Upper lobe of left lung (tissue), 6 donors: ENCODE measurements at regions not wholly inside any gene's neighbourhood (a gene's known extent, or its start where the extent isn't known, plus 50 kb on each side); places are given as distances from the start of the nearest gene placed in this dataset.
"Not testable (repeated sequence)": the region's sequence is repeated elsewhere in the genome, so short reads cannot be mapped to it uniquely, and the experiment has no call there.

Experiments used
- ATAC-seq, 2 donors: fragments of 200-7000 bp; cut with Tn5 transposase; one replicate each; pipeline ENCODE4 v1.9.1; 2022; ENCODE audit warnings: mild to moderate bottlenecking in 2 of 2, moderate library complexity in 2 of 2; ENCODE audit not compliant: low FRiP score in 2 of 2
- DNase-seq, 2 donors: peaks; one replicate each; pipeline ENCODE4 v3.0.0-alpha.2; 2019 to 2020
- H3K27ac ChIP-seq, 4 donors: fragments of 200-600 bp; sonication (generic); one replicate each; pipeline ENCODE4 v1.5.1; 2016 to 2019
- H3K27me3 ChIP-seq, 4 donors: fragments of 200-600 bp; sonication (generic); one replicate each; pipeline ENCODE4 v1.5.1; 2017 to 2019
- H3K36me3 ChIP-seq, 4 donors: fragments of 200-600 bp; sonication (generic); one replicate each; pipeline ENCODE4 v1.5.1; 2016 to 2019
- H3K4me1 ChIP-seq, 4 donors: fragments of 200-600 bp; sonication (generic); one replicate each; pipeline ENCODE4 v1.5.1; 2018 to 2019
- H3K4me3 ChIP-seq, 4 donors: fragments of 200-600 bp; sonication (generic); one replicate each; pipeline ENCODE4 v1.5.1; 2017 to 2019; ENCODE audit warnings: mild to moderate bottlenecking in 2 of 4, moderate library complexity in 1 of 4
- H3K9me3 ChIP-seq, 4 donors: fragments of 200-600 bp; sonication (generic); one replicate each; pipeline ENCODE4 v1.5.1; 2018 to 2019
- CTCF ChIP-seq, 6 experiments: fragments of 450-650 bp in 4 of 6; fragments of 200-600 bp in 2 of 6; sonication (generic) in 2 of 6; IDR thresholded peaks; one replicate each; pipeline ENCODE4 v1.5.1; 2016 to 2019; ENCODE audit warnings: antibody characterized with exemption in 6 of 6
- EP300 ChIP-seq, 4 donors: sonication (generic); formaldehyde crosslinking; IDR thresholded peaks; one replicate each; pipeline ENCODE4 v1.5.1; 2017; ENCODE audit warnings: antibody characterized with exemption in 4 of 4, control low read depth in 2 of 4
- POLR2A ChIP-seq, 4 donors: fragments of 450-650 bp; IDR thresholded peaks; one replicate each; pipeline ENCODE4 v1.5.1; 2016 to 2017; ENCODE audit warnings: antibody characterized with exemption in 4 of 4, mild to moderate bottlenecking in 2 of 4
- POLR2AphosphoS5 ChIP-seq, 2 donors: sonication (generic); formaldehyde crosslinking; IDR thresholded peaks; one replicate each; pipeline ENCODE4 v1.5.1; 2017; ENCODE audit warnings: antibody characterized with exemption in 2 of 2
- WGBS, 2 donors: methylation state at CpG; one replicate each; pipeline ENCODE4 v1.1.5; 2017 to 2018; 5-methylcytosine and 5-hydroxymethylcytosine counted together
- donor health status: DM: no; HTN: no; CAD: no; lungs with moderate emphysema.
- donor health status: DM: no; HTN: yes; CAD: no; lungs with severe emphysema.

GRCh38 chr3:104018541-104018940 lies 1348.2 kb upstream of the ALCAM start:
- TF ChIP-seq EP300 (IDR thresholded peaks at IDR 0.05), result no peak
- TF ChIP-seq POLR2A (IDR thresholded peaks at IDR 0.05), result no peak
- no peak for TF ChIP-seq POLR2AphosphoS5 (IDR thresholded peaks at IDR 0.05)
- TF ChIP-seq CTCF (IDR thresholded peaks at IDR 0.05), result no peak
- no peak overlapping the region for H3K4me3 ChIP-seq
- no peak for DNase-seq
- H3K27ac ChIP-seq, result no peak overlapping the region
- no peaks in the 10 kb centered on the region for H3K36me3 ChIP-seq
- no peaks in the 10 kb centered on the region for H3K4me1 ChIP-seq
- ATAC-seq, result no peak
- peaks cover 0 to 6% (median 0%) of the 10 kb centered on the region in 4 donors for H3K9me3 ChIP-seq
- H3K27me3 ChIP-seq, result no peaks in the 10 kb centered on the region

- Histone ChIP-seq H3K4me1 (no peaks in the 10 kb centered on the region), H3K36me3 (no peaks in the 10 kb centered on the region), H3K4me3 (no peak overlapping the region), H3K27ac (no peak overlapping the region), H3K27me3 (no peaks in the 10 kb centered on the region), H3K9me3 (no peaks in the 10 kb centered on the region)
- TF ChIP-seq CTCF (IDR thresholded peaks at IDR 0.05), result no peak
- no peak for TF ChIP-seq POLR2AphosphoS5 (IDR thresholded peaks at IDR 0.05)
- no peak for TF ChIP-seq POLR2A (IDR thresholded peaks at IDR 0.05)
- no peak for TF ChIP-seq EP300 (IDR thresholded peaks at IDR 0.05)
- ATAC-seq (peak in 1 of 2 donors; percentile 15), DNase-seq (no peak)
- 77 to 79% methylated on average over 1 of the region's 1 CpG for WGBS, 2 donors
These were observed 1335.1 kb upstream of the ALCAM start for GRCh38 chr3:104031598-104031997.

- ATAC-seq (no peak), DNase-seq (no peak)
- no peaks in the 10 kb centered on the region for H3K36me3 ChIP-seq
- no peaks in the 10 kb centered on the region for H3K4me1 ChIP-seq
- H3K9me3 ChIP-seq, result no peaks in the 10 kb centered on the region
- no peak overlapping the region for H3K4me3 ChIP-seq
- H3K27me3 ChIP-seq, result no peaks in the 10 kb centered on the region
- H3K27ac ChIP-seq, result no peak overlapping the region
- TF ChIP-seq CTCF (IDR thresholded peaks at IDR 0.05) (no peak), POLR2A (IDR thresholded peaks at IDR 0.05) (no peak), POLR2AphosphoS5 (IDR thresholded peaks at IDR 0.05) (no peak), EP300 (IDR thresholded peaks at IDR 0.05) (no peak)
These were observed 1334.4 kb upstream of the ALCAM start for GRCh38 chr3:104032283-104032682.

- Histone ChIP-seq H3K27me3 (no peaks in the 10 kb centered on the region), H3K9me3 (no peaks in the 10 kb centered on the region), H3K4me3 (no peak overlapping the region), H3K36me3 (no peaks in the 10 kb centered on the region), H3K27ac (no peak overlapping the region), H3K4me1 (no peaks in the 10 kb centered on the region)
- no peak for DNase-seq
- TF ChIP-seq EP300 (IDR thresholded peaks at IDR 0.05), result no peak
- TF ChIP-seq POLR2A (IDR thresholded peaks at IDR 0.05), result no peak
- TF ChIP-seq POLR2AphosphoS5 (IDR thresholded peaks at IDR 0.05), result no peak
- no peak for TF ChIP-seq CTCF (IDR thresholded peaks at IDR 0.05)
- ATAC-seq, result no peak
These were observed 1325.8 kb upstream of the ALCAM start for GRCh38 chr3:104040896-104041295.

GRCh38 chr3:104043001-104043543 lies 1323.6 kb upstream of the ALCAM start:
- 84 to 88% methylated on average over 5 of the region's 5 CpGs for WGBS, 2 donors
- H3K27ac ChIP-seq, H3K27me3 ChIP-seq, DNase-seq, H3K4me3 ChIP-seq, H3K9me3 ChIP-seq, H3K36me3 ChIP-seq, ATAC-seq, H3K4me1 ChIP-seq: not testable (repeated sequence)
